ENCODE measurements at regions not wholly inside any gene's neighbourhood (a gene's known extent, or its start where the extent isn't known, plus 50 kb on each side); places are given as distances from the start of the nearest gene placed in this dataset.

DNA sequence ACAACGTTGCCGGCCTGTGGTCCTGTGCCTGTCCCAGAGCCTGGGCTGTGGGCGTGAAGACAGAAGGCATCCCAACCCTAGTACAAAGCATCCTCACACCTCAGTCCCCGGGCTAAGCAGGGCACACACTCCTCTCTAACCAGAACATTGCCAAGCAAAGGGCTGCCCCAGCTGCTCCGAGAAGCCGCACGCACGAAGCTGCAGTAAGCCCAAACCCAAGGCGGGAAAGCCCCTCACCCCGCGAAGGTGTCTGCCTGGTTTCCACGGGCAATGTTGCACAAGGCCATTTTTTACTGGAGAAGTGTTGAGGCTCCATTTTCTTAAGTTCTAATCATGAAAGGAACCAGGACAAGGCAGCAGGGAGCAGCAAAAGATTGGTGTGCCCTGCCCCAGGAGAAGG lies 519.0 kb downstream of the NPHP4 start:
- no peak overlapping the region for H3K4me3 ChIP-seq
- H3K36me3 ChIP-seq (ENCODE audit: insufficient read depth) = peaks cover 5% of the 10 kb centered on the region; the same call in 1 of the 2 replicates
- H3K27me3 Mint-ChIP-seq (ENCODE audit: insufficient read depth, low read depth, poor library complexity) = peaks cover 1% of the 10 kb centered on the region
- H3K4me1 ChIP-seq (ENCODE audit: insufficient read depth) = no peaks in the 10 kb centered on the region
- no peak overlapping the region for H3K4me2 ChIP-seq
- H3K9me3 Mint-ChIP-seq = peaks cover 7% of the 10 kb centered on the region
- peaks cover 23% of the 10 kb centered on the region for H3K4me1 Mint-ChIP-seq
- no peak for TF ChIP-seq ZNF331 (CRISPR knock-in tag; IDR thresholded peaks at IDR 0.05; ENCODE audit: low read depth)
- no peak for TF ChIP-seq STAT1 (IDR thresholded peaks at IDR 0.05; ENCODE audit: unreplicated experiment)
- no peak for TF ChIP-seq POLR2AphosphoS5 (IDR thresholded peaks at IDR 0.05; ENCODE audit: low read depth)
- no peak for TF ChIP-seq EZH2 (IDR thresholded peaks at IDR 0.05; ENCODE audit: low read depth, unreplicated experiment)
- TF ChIP-seq ZNF114 (CRISPR knock-in tag; IDR thresholded peaks at IDR 0.05) = no peak
- TF ChIP-seq NANOG (IDR thresholded peaks at IDR 0.05; ENCODE audit: borderline replicate concordance) = no peak
- no peak for TF ChIP-seq ETS1 (IDR thresholded peaks at IDR 0.05)
- no peak for TF ChIP-seq CREB1 (CRISPR knock-in tag; IDR thresholded peaks at IDR 0.05; ENCODE audit: low read depth)
- no peak for TF ChIP-seq EZH2phosphoT487 (IDR thresholded peaks at IDR 0.05; ENCODE audit: unreplicated experiment)
- TF ChIP-seq, protein P1, sequence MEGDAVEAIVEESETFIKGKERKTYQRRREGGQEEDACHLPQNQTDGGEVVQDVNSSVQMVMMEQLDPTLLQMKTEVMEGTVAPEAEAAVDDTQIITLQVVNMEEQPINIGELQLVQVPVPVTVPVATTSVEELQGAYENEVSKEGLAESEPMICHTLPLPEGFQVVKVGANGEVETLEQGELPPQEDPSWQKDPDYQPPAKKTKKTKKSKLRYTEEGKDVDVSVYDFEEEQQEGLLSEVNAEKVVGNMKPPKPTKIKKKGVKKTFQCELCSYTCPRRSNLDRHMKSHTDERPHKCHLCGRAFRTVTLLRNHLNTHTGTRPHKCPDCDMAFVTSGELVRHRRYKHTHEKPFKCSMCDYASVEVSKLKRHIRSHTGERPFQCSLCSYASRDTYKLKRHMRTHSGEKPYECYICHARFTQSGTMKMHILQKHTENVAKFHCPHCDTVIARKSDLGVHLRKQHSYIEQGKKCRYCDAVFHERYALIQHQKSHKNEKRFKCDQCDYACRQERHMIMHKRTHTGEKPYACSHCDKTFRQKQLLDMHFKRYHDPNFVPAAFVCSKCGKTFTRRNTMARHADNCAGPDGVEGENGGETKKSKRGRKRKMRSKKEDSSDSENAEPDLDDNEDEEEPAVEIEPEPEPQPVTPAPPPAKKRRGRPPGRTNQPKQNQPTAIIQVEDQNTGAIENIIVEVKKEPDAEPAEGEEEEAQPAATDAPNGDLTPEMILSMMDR (conservative IDR thresholded peaks at IDR 0.05; ENCODE audit: low read depth in 2 of 2) = no peak
- TF ChIP-seq, protein P2, sequence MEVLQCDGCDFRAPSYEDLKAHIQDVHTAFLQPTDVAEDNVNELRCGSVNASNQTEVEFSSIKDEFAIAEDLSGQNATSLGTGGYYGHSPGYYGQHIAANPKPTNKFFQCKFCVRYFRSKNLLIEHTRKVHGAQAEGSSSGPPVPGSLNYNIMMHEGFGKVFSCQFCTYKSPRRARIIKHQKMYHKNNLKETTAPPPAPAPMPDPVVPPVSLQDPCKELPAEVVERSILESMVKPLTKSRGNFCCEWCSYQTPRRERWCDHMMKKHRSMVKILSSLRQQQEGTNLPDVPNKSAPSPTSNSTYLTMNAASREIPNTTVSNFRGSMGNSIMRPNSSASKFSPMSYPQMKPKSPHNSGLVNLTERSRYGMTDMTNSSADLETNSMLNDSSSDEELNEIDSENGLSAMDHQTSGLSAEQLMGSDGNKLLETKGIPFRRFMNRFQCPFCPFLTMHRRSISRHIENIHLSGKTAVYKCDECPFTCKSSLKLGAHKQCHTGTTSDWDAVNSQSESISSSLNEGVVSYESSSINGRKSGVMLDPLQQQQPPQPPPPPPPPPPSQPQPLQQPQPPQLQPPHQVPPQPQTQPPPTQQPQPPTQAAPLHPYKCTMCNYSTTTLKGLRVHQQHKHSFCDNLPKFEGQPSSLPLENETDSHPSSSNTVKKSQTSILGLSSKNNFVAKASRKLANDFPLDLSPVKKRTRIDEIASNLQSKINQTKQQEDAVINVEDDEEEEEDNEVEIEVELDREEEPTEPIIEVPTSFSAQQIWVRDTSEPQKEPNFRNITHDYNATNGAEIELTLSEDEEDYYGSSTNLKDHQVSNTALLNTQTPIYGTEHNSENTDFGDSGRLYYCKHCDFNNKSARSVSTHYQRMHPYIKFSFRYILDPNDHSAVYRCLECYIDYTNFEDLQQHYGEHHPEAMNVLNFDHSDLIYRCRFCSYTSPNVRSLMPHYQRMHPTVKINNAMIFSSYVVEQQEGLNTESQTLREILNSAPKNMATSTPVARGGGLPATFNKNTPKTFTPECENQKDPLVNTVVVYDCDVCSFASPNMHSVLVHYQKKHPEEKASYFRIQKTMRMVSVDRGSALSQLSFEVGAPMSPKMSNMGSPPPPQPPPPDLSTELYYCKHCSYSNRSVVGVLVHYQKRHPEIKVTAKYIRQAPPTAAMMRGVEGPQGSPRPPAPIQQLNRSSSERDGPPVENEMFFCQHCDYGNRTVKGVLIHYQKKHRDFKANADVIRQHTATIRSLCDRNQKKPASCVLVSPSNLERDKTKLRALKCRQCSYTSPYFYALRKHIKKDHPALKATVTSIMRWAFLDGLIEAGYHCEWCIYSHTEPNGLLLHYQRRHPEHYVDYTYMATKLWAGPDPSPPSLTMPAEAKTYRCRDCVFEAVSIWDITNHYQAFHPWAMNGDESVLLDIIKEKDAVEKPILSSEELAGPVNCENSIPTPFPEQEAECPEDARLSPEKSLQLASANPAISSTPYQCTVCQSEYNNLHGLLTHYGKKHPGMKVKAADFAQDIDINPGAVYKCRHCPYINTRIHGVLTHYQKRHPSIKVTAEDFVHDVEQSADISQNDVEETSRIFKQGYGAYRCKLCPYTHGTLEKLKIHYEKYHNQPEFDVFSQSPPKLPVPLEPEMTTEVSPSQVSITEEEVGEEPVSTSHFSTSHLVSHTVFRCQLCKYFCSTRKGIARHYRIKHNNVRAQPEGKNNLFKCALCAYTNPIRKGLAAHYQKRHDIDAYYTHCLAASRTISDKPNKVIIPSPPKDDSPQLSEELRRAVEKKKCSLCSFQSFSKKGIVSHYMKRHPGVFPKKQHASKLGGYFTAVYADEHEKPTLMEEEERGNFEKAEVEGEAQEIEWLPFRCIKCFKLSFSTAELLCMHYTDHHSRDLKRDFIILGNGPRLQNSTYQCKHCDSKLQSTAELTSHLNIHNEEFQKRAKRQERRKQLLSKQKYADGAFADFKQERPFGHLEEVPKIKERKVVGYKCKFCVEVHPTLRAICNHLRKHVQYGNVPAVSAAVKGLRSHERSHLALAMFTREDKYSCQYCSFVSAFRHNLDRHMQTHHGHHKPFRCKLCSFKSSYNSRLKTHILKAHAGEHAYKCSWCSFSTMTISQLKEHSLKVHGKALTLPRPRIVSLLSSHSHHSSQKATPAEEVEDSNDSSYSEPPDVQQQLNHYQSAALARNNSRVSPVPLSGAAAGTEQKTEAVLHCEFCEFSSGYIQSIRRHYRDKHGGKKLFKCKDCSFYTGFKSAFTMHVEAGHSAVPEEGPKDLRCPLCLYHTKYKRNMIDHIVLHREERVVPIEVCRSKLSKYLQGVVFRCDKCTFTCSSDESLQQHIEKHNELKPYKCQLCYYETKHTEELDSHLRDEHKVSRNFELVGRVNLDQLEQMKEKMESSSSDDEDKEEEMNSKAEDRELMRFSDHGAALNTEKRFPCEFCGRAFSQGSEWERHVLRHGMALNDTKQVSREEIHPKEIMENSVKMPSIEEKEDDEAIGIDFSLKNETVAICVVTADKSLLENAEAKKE (CRISPR knock-in tag; IDR thresholded peaks at IDR 0.05) = no peak
- TF ChIP-seq REST (IDR thresholded peaks at IDR 0.05; ENCODE audit: unreplicated experiment) = no peak
- no peak for TF ChIP-seq JUNB (IDR thresholded peaks at IDR 0.05; ENCODE audit: unreplicated experiment)
- H3F3A ChIP-seq (replicated peaks; ENCODE audit: low read depth) = no peaks in the 10 kb centered on the region
- no peaks in the 10 kb centered on the region for H4K20me1 ChIP-seq (replicated peaks; ENCODE audit: insufficient read depth)
- H3K27me3 ChIP-seq (ENCODE audit: insufficient read depth) = no peaks in the 10 kb centered on the region
- no peak overlapping the region for H3K27ac ChIP-seq (ENCODE audit: low read depth)
- ATAC-seq (no peak), DNase-seq (ENCODE audit: low spot score) (no peak)
- H3K27ac Mint-ChIP-seq = no peak overlapping the region
- H3K36me3 Mint-ChIP-seq (ENCODE audit: low read depth) = no peaks in the 10 kb centered on the region
- no peaks in the 10 kb centered on the region for H3K79me2 ChIP-seq (replicated peaks; ENCODE audit: insufficient read depth)
- H2AFZ ChIP-seq = no peak overlapping the region
- H3K4me3 Mint-ChIP-seq = no peak overlapping the region
- no peaks in the 10 kb centered on the region for H3K9me2 ChIP-seq (ENCODE audit: insufficient read depth)
